ENCODE measurements at regions not wholly inside any gene's neighbourhood (a gene's known extent, or its start where the extent isn't known, plus 50 kb on each side); places are given as distances from the start of the nearest gene placed in this dataset.

GRCh38 chrX:46311581-46312120 is 233.6 kb downstream of the ZNF674 start:
- TF ChIP-seq CTCF (IDR thresholded peaks at IDR 0.05; ENCODE audit: borderline replicate concordance, control extremely low read depth, extremely low read depth, insufficient read depth, missing control alignments) = no peak
- in situ Hi-C loops (cut with MboI; ENCODE audit: low sequenced_read_pairs, unreplicated experiment) = no loop called here
- no peak for DNase-seq (ENCODE audit: low spot score)

- no peak for DNase-seq (ENCODE audit: low spot score)
- TF ChIP-seq CTCF (IDR thresholded peaks at IDR 0.05; ENCODE audit: borderline replicate concordance, control extremely low read depth, extremely low read depth, insufficient read depth, missing control alignments) = no peak
- in situ Hi-C loops (cut with MboI; ENCODE audit: low sequenced_read_pairs, unreplicated experiment) = no loop called here
Measured at GRCh38 chrX:46310815-46311497, 234.3 kb downstream of the ZNF674 start.

GRCh38 chrX:46308110-46308509 is 237.1 kb downstream of the ZNF674 start:
- no peak for DNase-seq (ENCODE audit: low spot score)
- in situ Hi-C loops (cut with MboI; ENCODE audit: low sequenced_read_pairs, unreplicated experiment) = no loop called here
- TF ChIP-seq CTCF (IDR thresholded peaks at IDR 0.05; ENCODE audit: borderline replicate concordance, control extremely low read depth, extremely low read depth, insufficient read depth, missing control alignments) = no peak

- DNase-seq (ENCODE audit: low spot score) = no peak
- TF ChIP-seq CTCF (IDR thresholded peaks at IDR 0.05; ENCODE audit: borderline replicate concordance, control extremely low read depth, extremely low read depth, insufficient read depth, missing control alignments) = no peak
- in situ Hi-C loops (cut with MboI; ENCODE audit: low sequenced_read_pairs, unreplicated experiment) = no loop called here
Measured at GRCh38 chrX:46306103-46306502, 239.1 kb downstream of the ZNF674 start.

GRCh38 chrX:46305431-46305830 is 239.8 kb downstream of the ZNF674 start:
- in situ Hi-C loops (cut with MboI; ENCODE audit: low sequenced_read_pairs, unreplicated experiment) = no loop called here
- DNase-seq (ENCODE audit: low spot score) = no peak
- no peak for TF ChIP-seq CTCF (IDR thresholded peaks at IDR 0.05; ENCODE audit: borderline replicate concordance, control extremely low read depth, extremely low read depth, insufficient read depth, missing control alignments)

- TF ChIP-seq CTCF (IDR thresholded peaks at IDR 0.05; ENCODE audit: borderline replicate concordance, control extremely low read depth, extremely low read depth, insufficient read depth, missing control alignments) = no peak
- in situ Hi-C loops (cut with MboI; ENCODE audit: low sequenced_read_pairs, unreplicated experiment) = no loop called here
Measured at GRCh38 chrX:46301903-46302302, 243.3 kb downstream of the ZNF674 start.

More at GRCh38 chrX:46301903-46302302, 243.3 kb downstream of the ZNF674 start:
- DNase-seq (ENCODE audit: low spot score) = no peak
